ENCODE measurements at regions not wholly inside any gene's neighbourhood (a gene's known extent, or its start where the extent isn't known, plus 50 kb on each side); places are given as distances from the start of the nearest gene placed in this dataset.

GRCh38 chr15:36447373-36447772 is 132.1 kb upstream of the CDIN1 start:
- Histone ChIP-seq H3K9ac (ENCODE audit: insufficient read depth in 1 of 2, low read depth in 2 of 2, low read length in 2 of 2) (no peak overlapping the region), H3K27me3 (ENCODE audit: control insufficient read depth in 2 of 2, insufficient read depth in 2 of 2, low read length in 2 of 2) (no peaks in the 10 kb centered on the region), H3K4me2 (ENCODE audit: insufficient read depth, low read length) (no peak overlapping the region), H2AFZ (ENCODE audit: low read depth, low read length) (peak overlapping the region; percentile 61; the same call in 1 of the 2 replicates), H3K4me3 (no peak overlapping the region), H3K4me1 (replicated peaks in 1 of 2; ENCODE audit: control insufficient read depth in 2 of 2, insufficient read depth in 2 of 2, low read length in 2 of 2) (peaks cover 2 to 15% of the 10 kb centered on the region in 2 experiments; a peak in 2 of 5 replicates), H3K36me3 (ENCODE audit: control insufficient read depth, insufficient read depth, low read length) (no peaks in the 10 kb centered on the region), H3K9me3 (replicated peaks; ENCODE audit: control insufficient read depth, insufficient read depth, low read depth, low read length) (no peaks in the 10 kb centered on the region), H4K20me1 (replicated peaks; ENCODE audit: control insufficient read depth, insufficient read depth, low read length) (no peaks in the 10 kb centered on the region), H3K79me2 (ENCODE audit: control insufficient read depth, insufficient read depth, low read length) (no peaks in the 10 kb centered on the region), H3K9me1 (ENCODE audit: control insufficient read depth, insufficient read depth, low read length) (no peaks in the 10 kb centered on the region), H3K27ac (ENCODE audit: extremely low read depth, low read depth, low read length) (no peak overlapping the region)
- ChIA-PET POLR2A (no interaction called here), CTCF (ENCODE audit: low intra/inter-chr PET ratio) (no interaction called here)
- no TSS peak for BruUV-seq (replicated peaks)
- 100% methylated on average over 2 of the region's 2 CpGs for WGBS (ENCODE audit: insufficient coverage, low coverage, missing lambda C conversion rate)
- in situ Hi-C loops (cut with MboI): no loop called here
- TF ChIP-seq CCAR2 (IDR thresholded peaks at IDR 0.05; ENCODE audit: low read depth, low read length) (no peak), STAT5A (IDR thresholded peaks at IDR 0.05; ENCODE audit: borderline replicate concordance, low read length) (no peak), ZNF75A (CRISPR knock-in tag; IDR thresholded peaks at IDR 0.05) (no peak), TRIM28 (IDR thresholded peaks at IDR 0.05) (no peak), THAP7 (CRISPR knock-in tag; IDR thresholded peaks at IDR 0.05) (no peak), REST (IDR thresholded peaks at IDR 0.05; ENCODE audit: borderline replicate concordance) (no peak), REST (CRISPR knock-in tag; IDR thresholded peaks at IDR 0.05; ENCODE audit: low read depth) (no peak), CBFA2T2 (conservative IDR thresholded peaks at IDR 0.05) (no peak), XRCC5 (IDR thresholded peaks at IDR 0.05; ENCODE audit: low read depth, low read length) (no peak), KHSRP (IDR thresholded peaks at IDR 0.05) (no peak), ELF2 (CRISPR knock-in tag; IDR thresholded peaks at IDR 0.05) (no peak), PTRF (tag; IDR thresholded peaks at IDR 0.05) (no peak)
- DNase-seq (ENCODE audit: extremely low read depth in 1 of 4, low spot score in 3 of 4): no peak
- intact Hi-C loops (cut with micrococcal nuclease): loop anchor here (5.0 to 10.0 kb wide), 4 partner anchors 240 to 933 kb away; no protein-coding TSS in a partner anchor
- FAIRE-seq: no peak
- ATAC-seq: no peak
